Upper lobe of left lung (tissue), 6 donors: ENCODE measurements at regions not wholly inside any gene's neighbourhood (a gene's known extent, or its start where the extent isn't known, plus 50 kb on each side); places are given as distances from the start of the nearest gene placed in this dataset.

ENCODE experiments used
- ATAC-seq, 2 donors: fragments of 200-7000 bp; cut with Tn5 transposase; one replicate each; pipeline ENCODE4 v1.9.1; 2022; ENCODE audit warnings: mild to moderate bottlenecking in 2 of 2, moderate library complexity in 2 of 2; ENCODE audit not compliant: low FRiP score in 2 of 2
- DNase-seq, 2 donors: peaks; one replicate each; pipeline ENCODE4 v3.0.0-alpha.2; 2019 to 2020
- H3K27ac ChIP-seq, 4 donors: fragments of 200-600 bp; sonication (generic); one replicate each; pipeline ENCODE4 v1.5.1; 2016 to 2019
- H3K27me3 ChIP-seq, 4 donors: fragments of 200-600 bp; sonication (generic); one replicate each; pipeline ENCODE4 v1.5.1; 2017 to 2019
- H3K36me3 ChIP-seq, 4 donors: fragments of 200-600 bp; sonication (generic); one replicate each; pipeline ENCODE4 v1.5.1; 2016 to 2019
- H3K4me1 ChIP-seq, 4 donors: fragments of 200-600 bp; sonication (generic); one replicate each; pipeline ENCODE4 v1.5.1; 2018 to 2019
- H3K4me3 ChIP-seq, 4 donors: fragments of 200-600 bp; sonication (generic); one replicate each; pipeline ENCODE4 v1.5.1; 2017 to 2019; ENCODE audit warnings: mild to moderate bottlenecking in 2 of 4, moderate library complexity in 1 of 4
- H3K9me3 ChIP-seq, 4 donors: fragments of 200-600 bp; sonication (generic); one replicate each; pipeline ENCODE4 v1.5.1; 2018 to 2019
- EP300 ChIP-seq, 4 donors: sonication (generic); formaldehyde crosslinking; IDR thresholded peaks; one replicate each; pipeline ENCODE4 v1.5.1; 2017; ENCODE audit warnings: antibody characterized with exemption in 4 of 4, control low read depth in 2 of 4
- POLR2A ChIP-seq, 4 donors: fragments of 450-650 bp; IDR thresholded peaks; one replicate each; pipeline ENCODE4 v1.5.1; 2016 to 2017; ENCODE audit warnings: antibody characterized with exemption in 4 of 4, mild to moderate bottlenecking in 2 of 4
- POLR2AphosphoS5 ChIP-seq, 2 donors: sonication (generic); formaldehyde crosslinking; IDR thresholded peaks; one replicate each; pipeline ENCODE4 v1.5.1; 2017; ENCODE audit warnings: antibody characterized with exemption in 2 of 2
- WGBS, 2 donors: methylation state at CpG; one replicate each; pipeline ENCODE4 v1.1.5; 2017 to 2018; 5-methylcytosine and 5-hydroxymethylcytosine counted together
- TF ChIP-seq, protein P1 (sequence below), 6 experiments: fragments of 450-650 bp in 4 of 6; fragments of 200-600 bp in 2 of 6; sonication (generic) in 2 of 6; IDR thresholded peaks; one replicate each; pipeline ENCODE4 v1.5.1; 2016 to 2019; ENCODE audit warnings: antibody characterized with exemption in 6 of 6
- donor health status: DM: no; HTN: no; CAD: no; lungs with moderate emphysema.
- donor health status: DM: no; HTN: yes; CAD: no; lungs with severe emphysema.

DNA sequence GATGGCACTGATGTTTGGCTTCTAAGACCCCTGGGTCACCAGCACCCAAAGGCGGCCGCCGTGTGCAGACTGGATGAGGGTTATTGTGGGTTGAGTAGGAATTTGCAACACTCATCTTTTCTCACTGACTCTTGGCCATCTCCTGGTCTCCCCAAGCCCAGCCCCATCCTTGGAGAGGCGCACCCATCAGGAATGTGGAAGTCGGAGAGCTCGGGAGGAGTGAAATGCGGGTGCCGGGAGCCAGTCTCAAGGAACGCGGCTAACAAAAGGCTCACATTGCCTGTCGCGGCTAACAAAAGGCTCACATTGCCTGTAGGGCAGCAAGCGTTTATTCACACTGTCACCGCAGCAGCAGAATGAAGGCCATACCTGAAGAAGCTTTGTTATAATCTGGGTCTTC is 248.6 kb downstream of the FOXL1 start:
- TF ChIP-seq, protein P1, sequence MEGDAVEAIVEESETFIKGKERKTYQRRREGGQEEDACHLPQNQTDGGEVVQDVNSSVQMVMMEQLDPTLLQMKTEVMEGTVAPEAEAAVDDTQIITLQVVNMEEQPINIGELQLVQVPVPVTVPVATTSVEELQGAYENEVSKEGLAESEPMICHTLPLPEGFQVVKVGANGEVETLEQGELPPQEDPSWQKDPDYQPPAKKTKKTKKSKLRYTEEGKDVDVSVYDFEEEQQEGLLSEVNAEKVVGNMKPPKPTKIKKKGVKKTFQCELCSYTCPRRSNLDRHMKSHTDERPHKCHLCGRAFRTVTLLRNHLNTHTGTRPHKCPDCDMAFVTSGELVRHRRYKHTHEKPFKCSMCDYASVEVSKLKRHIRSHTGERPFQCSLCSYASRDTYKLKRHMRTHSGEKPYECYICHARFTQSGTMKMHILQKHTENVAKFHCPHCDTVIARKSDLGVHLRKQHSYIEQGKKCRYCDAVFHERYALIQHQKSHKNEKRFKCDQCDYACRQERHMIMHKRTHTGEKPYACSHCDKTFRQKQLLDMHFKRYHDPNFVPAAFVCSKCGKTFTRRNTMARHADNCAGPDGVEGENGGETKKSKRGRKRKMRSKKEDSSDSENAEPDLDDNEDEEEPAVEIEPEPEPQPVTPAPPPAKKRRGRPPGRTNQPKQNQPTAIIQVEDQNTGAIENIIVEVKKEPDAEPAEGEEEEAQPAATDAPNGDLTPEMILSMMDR (IDR thresholded peaks at IDR 0.05): no peak
- TF ChIP-seq EP300 (IDR thresholded peaks at IDR 0.05) (no peak), POLR2A (IDR thresholded peaks at IDR 0.05) (no peak), POLR2AphosphoS5 (IDR thresholded peaks at IDR 0.05) (no peak)

DNA sequence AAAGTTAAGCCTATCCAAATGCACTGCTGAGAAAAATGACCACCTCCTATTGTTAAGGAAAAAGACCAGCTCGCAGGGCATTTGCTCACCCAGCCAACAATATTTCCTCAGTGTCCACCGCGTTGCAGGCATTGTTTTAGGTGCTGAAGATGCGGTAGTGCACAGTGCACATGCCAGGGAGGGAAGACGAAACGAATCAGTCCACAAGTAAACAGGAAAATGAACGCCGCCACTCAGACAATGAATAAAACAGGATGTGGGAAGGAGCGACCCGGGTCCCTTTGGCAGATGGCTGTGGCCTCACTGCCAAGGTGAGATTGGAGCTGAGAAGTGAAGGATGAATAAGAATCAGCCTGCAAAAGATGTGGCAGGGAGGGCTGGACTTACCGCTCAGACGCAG is 249.2 kb downstream of the FOXL1 start:
- Histone ChIP-seq H3K9me3 (no peaks in the 10 kb centered on the region), H3K27me3 (no peaks in the 10 kb centered on the region), H3K4me1 (no peaks in the 10 kb centered on the region), H3K4me3 (no peak overlapping the region), H3K36me3 (no peaks in the 10 kb centered on the region), H3K27ac (no peak overlapping the region)
- ATAC-seq (no peak), DNase-seq (no peak)
- 22 to 37% methylated on average over 12 of the region's 12 CpGs for WGBS, 2 donors
- TF ChIP-seq POLR2A (IDR thresholded peaks at IDR 0.05): no peak
- no peak for TF ChIP-seq EP300 (IDR thresholded peaks at IDR 0.05)
- no peak for TF ChIP-seq POLR2AphosphoS5 (IDR thresholded peaks at IDR 0.05)
- TF ChIP-seq, protein P1 (IDR thresholded peaks at IDR 0.05): no peak

More for the DNA sequence above, 248.6 kb downstream of the FOXL1 start:
- H3K4me3 ChIP-seq: no peak overlapping the region
- H3K4me1 ChIP-seq: no peaks in the 10 kb centered on the region
- no peaks in the 10 kb centered on the region for H3K36me3 ChIP-seq
- no peaks in the 10 kb centered on the region for H3K9me3 ChIP-seq
- 32 to 51% methylated on average over 8 to 14 of the region's 14 CpGs for WGBS, 2 donors
- H3K27me3 ChIP-seq: no peaks in the 10 kb centered on the region
- no peak overlapping the region for H3K27ac ChIP-seq
- no peak for DNase-seq
- no peak for ATAC-seq

DNA sequence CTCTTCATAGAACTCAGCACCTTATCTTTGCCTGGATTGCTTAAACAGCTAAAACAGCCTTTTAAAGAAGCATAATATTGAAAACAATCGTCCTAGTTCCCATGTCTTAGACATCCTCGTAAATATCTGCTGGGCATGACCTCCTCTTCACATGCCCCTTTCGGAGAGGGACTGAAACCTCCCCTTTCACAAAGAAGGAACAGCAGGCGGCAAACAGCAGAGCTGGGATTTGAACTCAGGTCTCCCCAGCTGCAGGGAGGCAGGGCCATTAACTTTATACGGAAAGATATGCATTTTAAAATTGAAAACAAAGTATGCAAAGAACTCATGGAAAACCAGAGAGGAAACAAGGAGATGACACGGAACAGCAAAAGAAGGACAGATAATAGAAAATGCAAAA is 249.9 kb downstream of the FOXL1 start:
- DNase-seq (no peak), ATAC-seq (no peak)
- H3K27ac ChIP-seq: no peak overlapping the region
- H3K9me3 ChIP-seq: no peaks in the 10 kb centered on the region
- no peaks in the 10 kb centered on the region for H3K4me1 ChIP-seq
- H3K36me3 ChIP-seq: no peaks in the 10 kb centered on the region
- 84% methylated on average over 6 of the region's 6 CpGs for WGBS, 2 donors
- no peak for TF ChIP-seq POLR2AphosphoS5 (IDR thresholded peaks at IDR 0.05)
- no peak for TF ChIP-seq EP300 (IDR thresholded peaks at IDR 0.05)
- TF ChIP-seq POLR2A (IDR thresholded peaks at IDR 0.05): no peak
- TF ChIP-seq, protein P1 (IDR thresholded peaks at IDR 0.05): no peak
- no peaks in the 10 kb centered on the region for H3K27me3 ChIP-seq
- H3K4me3 ChIP-seq: no peak overlapping the region

DNA sequence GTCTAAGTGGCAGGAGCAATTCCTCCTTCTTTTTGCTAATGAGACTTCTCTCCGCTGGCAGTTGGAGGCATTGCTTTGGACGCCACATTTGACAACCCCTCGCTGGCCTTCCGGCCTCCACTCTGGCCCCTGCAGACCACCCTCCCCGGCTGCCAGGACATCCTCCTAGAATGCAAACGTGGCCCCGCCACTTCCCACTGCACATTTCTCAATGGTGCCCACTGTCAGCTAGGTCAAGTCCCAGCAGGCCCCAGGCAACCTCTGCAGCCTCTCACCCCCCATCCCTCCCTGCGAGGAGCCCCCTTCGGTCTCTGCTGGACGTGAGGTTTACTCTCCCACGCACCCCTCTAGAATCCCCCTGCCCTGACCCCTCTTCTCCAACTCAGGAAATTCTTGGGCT is 250.3 kb downstream of the FOXL1 start:
- H3K4me3 ChIP-seq: no peak overlapping the region
- no peak overlapping the region for H3K27ac ChIP-seq
- DNase-seq: no peak
- no peaks in the 10 kb centered on the region for H3K27me3 ChIP-seq
- no peaks in the 10 kb centered on the region for H3K4me1 ChIP-seq
- H3K9me3 ChIP-seq: no peaks in the 10 kb centered on the region
- TF ChIP-seq EP300 (IDR thresholded peaks at IDR 0.05) (no peak), POLR2AphosphoS5 (IDR thresholded peaks at IDR 0.05) (no peak), POLR2A (IDR thresholded peaks at IDR 0.05) (no peak)
- TF ChIP-seq, protein P1 (IDR thresholded peaks at IDR 0.05): no peak
- ATAC-seq: no peak
- WGBS, 2 donors: 82 to 84% methylated on average over 11 of the region's 11 CpGs
- no peaks in the 10 kb centered on the region for H3K36me3 ChIP-seq

DNA sequence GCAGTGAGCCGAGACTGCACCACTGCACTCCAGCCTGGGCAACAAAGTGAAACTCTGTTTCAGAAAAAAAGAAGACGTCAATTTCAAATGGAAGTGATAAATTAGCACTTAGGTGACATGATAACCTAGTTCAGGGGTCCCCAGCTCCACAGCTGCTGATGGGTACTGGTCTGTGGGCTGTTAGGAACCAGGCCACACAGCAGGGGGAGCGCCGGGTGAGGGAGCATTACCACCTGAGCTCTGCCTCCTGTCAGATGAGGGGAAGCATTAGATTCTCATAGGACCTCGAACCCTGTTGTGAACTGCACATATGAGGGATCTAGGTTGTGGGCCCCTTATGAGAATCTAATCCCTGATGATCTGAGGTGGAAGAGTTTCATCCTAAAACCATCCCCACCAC is 253.0 kb downstream of the FOXL1 start:
- H3K27me3 ChIP-seq: no peaks in the 10 kb centered on the region
- TF ChIP-seq POLR2A (IDR thresholded peaks at IDR 0.05): no peak
- TF ChIP-seq POLR2AphosphoS5 (IDR thresholded peaks at IDR 0.05): no peak
- no peak for TF ChIP-seq EP300 (IDR thresholded peaks at IDR 0.05)
- TF ChIP-seq, protein P1 (IDR thresholded peaks at IDR 0.05): no peak
- ATAC-seq (no peak), DNase-seq (no peak)
- H3K4me1 ChIP-seq: no peaks in the 10 kb centered on the region
- no peaks in the 10 kb centered on the region for H3K9me3 ChIP-seq
- H3K27ac ChIP-seq: no peak overlapping the region
- no peaks in the 10 kb centered on the region for H3K36me3 ChIP-seq
- H3K4me3 ChIP-seq: no peak overlapping the region
- WGBS, 2 donors: 74 to 97% methylated on average over 5 of the region's 5 CpGs
